T-helper 1 cell treated with Interleukin-12 subunit alpha and Interleukin-12 subunit beta and Interleukin-4 antibody, amounts not matched to agents 30 μg/mL and 1 μg/mL, for 36 hours (primary cell): ENCODE measurements at regions not wholly inside any gene's neighbourhood (a gene's known extent, or its start where the extent isn't known, plus 50 kb on each side); places are given as distances from the start of the nearest gene placed in this dataset.

Experiments
- H3K27ac Mint-ChIP-seq: one replicate; pipeline ENCODE4 v1.8.0; 2021; ENCODE audit warnings: mild to moderate bottlenecking, mixed read lengths
- H3K27me3 Mint-ChIP-seq: one replicate; pipeline ENCODE4 v1.8.0; 2021; ENCODE audit warnings: low read depth, mixed read lengths
- H3K36me3 Mint-ChIP-seq: one replicate; pipeline ENCODE4 v1.8.0; 2021; ENCODE audit warnings: low read depth, mixed read lengths
- H3K4me1 Mint-ChIP-seq: one replicate; pipeline ENCODE4 v1.8.0; 2021; ENCODE audit warnings: low read depth, mixed read lengths
- H3K4me3 Mint-ChIP-seq: one replicate; pipeline ENCODE4 v1.8.0; 2021; ENCODE audit warnings: mild to moderate bottlenecking, moderate library complexity, mixed read lengths
- H3K9me3 Mint-ChIP-seq: one replicate; pipeline ENCODE4 v1.8.0; 2021; ENCODE audit warnings: mixed read lengths

GRCh38 chr5:89498699-89499098 lies 615.7 kb upstream of the MEF2C start:
- H3K36me3 Mint-ChIP-seq, result no peaks in the 10 kb centered on the region
- no peak overlapping the region for H3K4me3 Mint-ChIP-seq
- no peak overlapping the region for H3K27ac Mint-ChIP-seq
- H3K4me1 Mint-ChIP-seq, result no peaks in the 10 kb centered on the region
- no peaks in the 10 kb centered on the region for H3K27me3 Mint-ChIP-seq
- H3K9me3 Mint-ChIP-seq, result no peaks in the 10 kb centered on the region

- Mint-ChIP-seq H3K27ac (no peak overlapping the region), H3K36me3 (no peaks in the 10 kb centered on the region), H3K9me3 (no peaks in the 10 kb centered on the region), H3K4me3 (no peak overlapping the region), H3K4me1 (no peaks in the 10 kb centered on the region), H3K27me3 (no peaks in the 10 kb centered on the region)
Measured at GRCh38 chr5:89493414-89493813, 610.4 kb upstream of the MEF2C start.

GRCh38 chr5:89484962-89485361 lies 602.0 kb upstream of the MEF2C start:
- Mint-ChIP-seq H3K27me3 (no peaks in the 10 kb centered on the region), H3K4me3 (no peak overlapping the region), H3K4me1 (no peaks in the 10 kb centered on the region), H3K9me3 (no peaks in the 10 kb centered on the region), H3K27ac (no peak overlapping the region), H3K36me3 (no peaks in the 10 kb centered on the region)

GRCh38 chr5:89480406-89481007 lies 597.5 kb upstream of the MEF2C start:
- no peak overlapping the region for H3K27ac Mint-ChIP-seq
- no peaks in the 10 kb centered on the region for H3K9me3 Mint-ChIP-seq
- no peak overlapping the region for H3K4me3 Mint-ChIP-seq
- H3K27me3 Mint-ChIP-seq, result no peaks in the 10 kb centered on the region
- no peaks in the 10 kb centered on the region for H3K4me1 Mint-ChIP-seq
- H3K36me3 Mint-ChIP-seq, result no peaks in the 10 kb centered on the region

GRCh38 chr5:89478851-89479250 lies 595.9 kb upstream of the MEF2C start:
- H3K36me3 Mint-ChIP-seq, result no peaks in the 10 kb centered on the region
- H3K9me3 Mint-ChIP-seq, result no peaks in the 10 kb centered on the region
- no peaks in the 10 kb centered on the region for H3K27me3 Mint-ChIP-seq
- H3K4me1 Mint-ChIP-seq, result no peaks in the 10 kb centered on the region
- no peak overlapping the region for H3K27ac Mint-ChIP-seq
- no peak overlapping the region for H3K4me3 Mint-ChIP-seq

GRCh38 chr5:89473196-89473595 lies 590.2 kb upstream of the MEF2C start:
- no peaks in the 10 kb centered on the region for H3K4me1 Mint-ChIP-seq
- H3K27ac Mint-ChIP-seq, result no peak overlapping the region
- H3K4me3 Mint-ChIP-seq, result no peak overlapping the region
- no peaks in the 10 kb centered on the region for H3K9me3 Mint-ChIP-seq
- H3K36me3 Mint-ChIP-seq, result no peaks in the 10 kb centered on the region
- H3K27me3 Mint-ChIP-seq, result no peaks in the 10 kb centered on the region

- Mint-ChIP-seq H3K36me3 (no peaks in the 10 kb centered on the region), H3K9me3 (no peaks in the 10 kb centered on the region), H3K27ac (no peak overlapping the region), H3K4me3 (no peak overlapping the region), H3K27me3 (no peaks in the 10 kb centered on the region), H3K4me1 (no peaks in the 10 kb centered on the region)
Measured at GRCh38 chr5:89471541-89471940, 588.6 kb upstream of the MEF2C start.

GRCh38 chr5:89471115-89471514 lies 588.1 kb upstream of the MEF2C start:
- Mint-ChIP-seq H3K4me3 (no peak overlapping the region), H3K27ac (no peak overlapping the region), H3K4me1 (no peaks in the 10 kb centered on the region), H3K36me3 (no peaks in the 10 kb centered on the region), H3K27me3 (no peaks in the 10 kb centered on the region), H3K9me3 (no peaks in the 10 kb centered on the region)

- H3K4me1 Mint-ChIP-seq, result no peaks in the 10 kb centered on the region
- H3K27me3 Mint-ChIP-seq, result no peaks in the 10 kb centered on the region
- H3K4me3 Mint-ChIP-seq, result no peak overlapping the region
- no peaks in the 10 kb centered on the region for H3K36me3 Mint-ChIP-seq
- no peak overlapping the region for H3K27ac Mint-ChIP-seq
- no peaks in the 10 kb centered on the region for H3K9me3 Mint-ChIP-seq
Measured at GRCh38 chr5:89470658-89471057, 587.7 kb upstream of the MEF2C start.

- no peak overlapping the region for H3K27ac Mint-ChIP-seq
- H3K4me3 Mint-ChIP-seq, result no peak overlapping the region
- no peaks in the 10 kb centered on the region for H3K4me1 Mint-ChIP-seq
- no peaks in the 10 kb centered on the region for H3K27me3 Mint-ChIP-seq
- H3K36me3 Mint-ChIP-seq, result no peaks in the 10 kb centered on the region
- H3K9me3 Mint-ChIP-seq, result no peaks in the 10 kb centered on the region
Measured at GRCh38 chr5:89458332-89458656, 575.3 kb upstream of the MEF2C start.

GRCh38 chr5:89457411-89458331 lies 574.7 kb upstream of the MEF2C start:
- no peaks in the 10 kb centered on the region for H3K36me3 Mint-ChIP-seq
- H3K4me1 Mint-ChIP-seq, result no peaks in the 10 kb centered on the region
- no peaks in the 10 kb centered on the region for H3K27me3 Mint-ChIP-seq
- H3K9me3 Mint-ChIP-seq, result no peaks in the 10 kb centered on the region
- H3K4me3 Mint-ChIP-seq, result no peak overlapping the region
- no peak overlapping the region for H3K27ac Mint-ChIP-seq

- H3K4me1 Mint-ChIP-seq, result no peaks in the 10 kb centered on the region
- H3K27ac Mint-ChIP-seq, result no peak overlapping the region
- no peaks in the 10 kb centered on the region for H3K27me3 Mint-ChIP-seq
- H3K36me3 Mint-ChIP-seq, result no peaks in the 10 kb centered on the region
- H3K9me3 Mint-ChIP-seq, result no peaks in the 10 kb centered on the region
- H3K4me3 Mint-ChIP-seq, result no peak overlapping the region
Measured at GRCh38 chr5:89452081-89452480, 569.1 kb upstream of the MEF2C start.

- Mint-ChIP-seq H3K4me1 (no peaks in the 10 kb centered on the region), H3K36me3 (no peaks in the 10 kb centered on the region), H3K27me3 (no peaks in the 10 kb centered on the region), H3K4me3 (no peak overlapping the region), H3K27ac (no peak overlapping the region), H3K9me3 (no peaks in the 10 kb centered on the region)
Measured at GRCh38 chr5:89451263-89451662, 568.3 kb upstream of the MEF2C start.

GRCh38 chr5:89450149-89450538 lies 567.2 kb upstream of the MEF2C start:
- Mint-ChIP-seq H3K27me3 (no peaks in the 10 kb centered on the region), H3K27ac (no peak overlapping the region), H3K4me3 (no peak overlapping the region), H3K4me1 (no peaks in the 10 kb centered on the region), H3K36me3 (no peaks in the 10 kb centered on the region), H3K9me3 (no peaks in the 10 kb centered on the region)

GRCh38 chr5:89449392-89450148 lies 566.6 kb upstream of the MEF2C start:
- Mint-ChIP-seq H3K27ac (no peak overlapping the region), H3K27me3 (no peaks in the 10 kb centered on the region), H3K9me3 (no peaks in the 10 kb centered on the region), H3K4me1 (no peaks in the 10 kb centered on the region), H3K4me3 (no peak overlapping the region), H3K36me3 (no peaks in the 10 kb centered on the region)
